GM21367 (cell line): ENCODE measurements at regions not wholly inside any gene's neighbourhood (a gene's known extent, or its start where the extent isn't known, plus 50 kb on each side); places are given as distances from the start of the nearest gene placed in this dataset.
"Not testable (repeated sequence)": the region's sequence is repeated elsewhere in the genome, so short reads cannot be mapped to it uniquely, and the experiment has no call there.

Source experiments
- ATAC-seq: cut with Tn5 transposase; IDR thresholded peaks from one replicate; pipeline ENCODE4 v1.9.1; 2021; ENCODE audit not compliant: unreplicated experiment

- ATAC-seq = not testable (repeated sequence)
These were observed 1259.3 kb downstream of the RPIA start for GRCh38 chr2:89950807-89951206.

DNA sequence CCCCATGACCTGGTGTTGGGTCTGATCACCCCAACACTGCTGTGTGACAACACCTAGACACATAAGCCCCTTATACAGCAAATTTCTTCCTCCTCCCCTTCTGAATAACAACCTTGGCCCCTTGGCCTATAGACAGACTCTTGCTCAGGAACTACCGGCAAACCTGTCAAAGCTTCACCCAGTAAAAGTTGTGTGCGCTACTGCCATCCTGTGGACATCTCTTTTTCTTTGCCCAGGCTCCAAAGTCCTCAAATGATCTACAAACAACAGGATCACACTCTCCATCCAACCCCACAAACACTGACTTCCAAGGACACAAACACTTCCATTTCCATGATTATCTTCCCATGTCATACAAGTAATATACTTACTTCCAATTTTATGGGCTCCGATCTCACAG is 1265.8 kb downstream of the RPIA start:
- ATAC-seq = not testable (repeated sequence)

GRCh38 chr2:89959729-89960378 is 1268.4 kb downstream of the RPIA start:
- not testable (repeated sequence) for ATAC-seq

GRCh38 chr2:89960570-89960969 is 1269.1 kb downstream of the RPIA start:
- not testable (repeated sequence) for ATAC-seq

GRCh38 chr2:89968567-89968966 is 1277.1 kb downstream of the RPIA start:
- ATAC-seq = not testable (repeated sequence)

DNA sequence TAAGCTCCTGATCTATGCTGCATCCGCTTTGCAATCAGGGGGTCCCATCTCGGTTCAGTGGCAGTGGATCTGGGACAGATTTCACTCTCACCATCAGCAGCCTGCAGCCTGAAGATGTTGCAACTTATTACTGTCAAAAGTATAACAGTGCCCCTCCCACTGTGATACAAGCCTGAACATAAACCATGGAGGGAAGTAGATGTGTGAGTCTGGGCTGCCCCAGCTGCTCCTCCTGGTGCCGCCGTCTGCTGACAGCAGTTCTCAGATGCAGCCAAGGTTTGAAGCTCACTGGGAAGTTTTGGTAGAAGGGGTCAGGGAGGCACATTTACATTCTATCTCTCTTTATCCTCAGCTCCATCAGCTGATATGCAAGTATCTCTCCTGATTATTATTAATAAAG is 1277.7 kb downstream of the RPIA start:
- not testable (repeated sequence) for ATAC-seq

DNA sequence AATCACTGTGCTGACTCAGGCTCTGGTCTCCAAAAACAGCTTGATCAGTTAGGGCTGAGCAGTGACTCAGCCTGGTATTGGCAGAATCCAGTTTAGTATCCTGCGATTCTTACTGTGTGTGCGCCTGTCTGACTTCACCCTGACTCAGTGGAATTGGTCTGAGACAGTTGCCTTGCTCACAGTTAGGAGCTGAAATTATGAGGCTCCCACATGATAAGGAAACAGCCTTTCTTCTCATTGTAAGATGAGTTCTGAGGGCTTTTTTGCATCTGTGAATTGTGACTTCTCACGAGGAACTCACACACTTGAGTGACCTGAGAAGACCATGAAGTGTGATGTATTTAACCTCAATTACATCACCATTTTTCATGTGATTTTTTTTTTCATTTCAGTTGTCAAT is 1282.4 kb downstream of the RPIA start:
- not testable (repeated sequence) for ATAC-seq

GRCh38 chr2:89979826-89980537 is 1288.5 kb downstream of the RPIA start:
- not testable (repeated sequence) for ATAC-seq

DNA sequence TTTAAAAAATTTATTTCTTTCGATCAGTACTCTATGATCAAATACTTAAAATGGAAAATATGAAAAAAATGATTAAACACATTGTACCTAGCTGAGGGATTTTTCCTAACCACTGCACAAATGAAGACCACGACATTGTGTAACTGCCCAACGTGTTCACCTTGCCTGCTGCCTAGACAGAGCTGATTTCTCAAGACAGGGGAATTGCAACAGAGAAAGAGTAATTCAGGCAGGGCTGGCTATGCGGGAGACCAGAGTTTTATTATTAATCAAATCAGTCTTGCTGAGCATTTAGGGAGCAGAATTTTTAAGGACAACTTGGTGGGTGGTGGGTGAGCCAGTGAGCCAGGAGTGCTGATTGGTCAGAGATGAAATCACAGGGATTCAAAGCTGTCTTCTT is 1290.8 kb downstream of the RPIA start:
- ATAC-seq = not testable (repeated sequence)

GRCh38 chr2:89985650-89986049 is 1294.2 kb downstream of the RPIA start:
- not testable (repeated sequence) for ATAC-seq

DNA sequence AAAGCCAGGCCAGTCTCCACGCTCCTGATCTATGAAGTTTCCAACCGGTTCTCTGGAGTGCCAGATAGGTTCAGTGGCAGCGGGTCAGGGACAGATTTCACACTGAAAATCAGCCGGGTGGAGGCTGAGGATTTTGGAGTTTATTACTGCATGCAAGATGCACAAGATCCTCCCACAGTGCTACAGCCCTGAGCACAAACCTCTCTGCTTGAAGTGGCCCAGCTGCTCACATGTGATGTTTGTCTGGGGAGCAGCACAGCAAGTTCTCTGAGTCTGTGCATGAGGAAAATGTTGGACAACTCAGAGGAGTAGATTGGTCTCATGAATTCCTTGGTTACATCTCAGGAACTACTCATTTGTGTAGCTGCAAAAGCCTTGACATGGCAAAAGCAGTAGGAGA is 1295.1 kb downstream of the RPIA start:
- not testable (repeated sequence) for ATAC-seq

DNA sequence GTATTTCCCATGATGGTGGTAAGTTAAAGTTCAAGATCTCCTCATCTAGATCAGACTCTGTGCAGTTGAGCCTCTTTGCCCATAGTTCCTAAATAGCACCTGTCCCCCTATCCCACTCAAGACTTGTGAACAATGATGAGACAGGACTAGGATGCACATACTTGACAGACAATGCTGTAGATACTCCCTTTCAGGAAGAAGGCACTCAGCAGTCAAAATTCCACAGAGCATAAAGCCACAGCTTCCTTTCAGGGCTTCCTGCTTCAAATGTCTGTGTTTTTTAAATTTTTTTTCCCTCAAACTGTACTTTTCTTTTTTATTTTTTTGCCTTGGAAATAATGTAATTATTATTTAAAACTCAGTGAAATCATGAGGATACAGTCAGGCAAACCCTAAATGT is 1305.3 kb downstream of the RPIA start:
- not testable (repeated sequence) for ATAC-seq

- ATAC-seq = not testable (repeated sequence)
These were observed 1313.1 kb downstream of the RPIA start for GRCh38 chr2:90004553-90004952.

GRCh38 chr2:90010442-90011100 is 1319.1 kb downstream of the RPIA start:
- ATAC-seq = not testable (repeated sequence)

GRCh38 chr2:90011101-90011443 is 1319.6 kb downstream of the RPIA start:
- ATAC-seq = not testable (repeated sequence)

DNA sequence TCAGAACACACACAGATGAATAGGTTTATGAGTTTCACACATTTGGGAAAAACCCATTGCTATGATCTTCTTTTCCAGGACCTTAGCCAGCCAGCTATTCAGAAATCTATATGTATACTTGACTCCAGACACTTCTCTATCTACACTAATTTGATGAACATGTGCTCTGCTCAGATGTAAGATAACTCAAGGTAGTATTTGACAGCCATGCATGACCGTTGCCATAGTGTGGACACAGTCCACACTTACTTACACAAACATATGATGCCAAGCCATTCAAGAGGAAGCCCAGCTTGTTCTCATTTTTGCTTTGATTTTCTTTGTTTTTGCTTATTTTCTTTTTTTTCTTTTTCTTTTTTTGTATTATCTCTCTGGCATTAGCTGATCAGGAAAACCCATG is 1328.4 kb downstream of the RPIA start:
- ATAC-seq = not testable (repeated sequence)

DNA sequence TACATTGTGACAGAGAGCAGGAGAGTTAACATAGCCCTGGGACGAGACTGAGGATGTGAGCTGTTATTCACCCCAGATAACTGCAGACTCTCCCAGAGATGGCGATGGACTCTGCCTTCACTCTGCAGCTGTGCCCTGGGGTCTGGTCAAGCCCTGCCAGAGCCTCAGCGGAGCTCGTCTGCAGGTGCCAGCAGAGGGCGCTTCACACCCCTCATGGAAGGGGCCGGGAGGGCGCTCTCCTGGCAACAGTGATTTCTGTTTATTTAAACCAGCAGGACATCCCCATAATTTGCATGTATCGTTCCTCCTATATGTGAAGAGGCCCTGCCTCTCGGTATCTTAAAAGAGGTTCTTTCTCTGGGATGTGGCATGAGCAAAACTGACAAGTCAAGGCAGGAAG is 1329.8 kb downstream of the RPIA start:
- peak; percentile 62 for ATAC-seq

- ATAC-seq = not testable (repeated sequence)
These were observed 1335.8 kb downstream of the RPIA start for GRCh38 chr2:90027231-90027643.

DNA sequence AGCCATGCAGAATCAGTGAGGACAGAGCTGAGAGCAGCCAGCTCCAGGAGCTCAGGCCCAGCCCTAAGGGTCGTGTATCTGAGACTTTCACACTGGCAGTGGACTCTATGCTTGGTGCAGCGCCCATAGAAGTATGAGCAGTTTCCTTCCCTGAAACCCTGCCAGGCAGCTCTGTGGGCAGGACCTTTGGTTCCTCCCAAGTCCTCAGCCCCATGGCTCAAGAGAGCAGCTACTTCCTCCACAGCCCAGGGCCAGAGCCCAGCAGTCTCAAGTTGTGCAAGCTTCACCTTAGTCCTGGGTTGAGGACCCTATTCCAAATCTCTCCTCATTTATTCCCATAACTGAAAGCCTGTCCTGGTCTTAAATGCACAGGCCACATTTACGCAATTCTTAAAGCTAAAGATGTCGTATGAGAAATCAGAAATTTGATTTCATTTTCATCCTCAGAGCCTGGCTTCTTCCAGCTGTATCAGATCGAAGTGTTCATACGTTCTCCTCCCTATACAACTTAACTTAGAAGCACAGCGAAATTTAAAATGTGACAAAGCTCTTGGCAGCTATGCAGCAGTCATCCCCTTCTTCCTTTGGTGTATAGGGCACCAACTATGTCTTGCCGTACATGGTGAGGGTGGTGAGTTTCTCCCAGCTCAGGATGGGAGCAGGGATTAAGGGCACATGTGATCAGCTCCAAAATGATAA is 1337.1 kb downstream of the RPIA start:
- not testable (repeated sequence) for ATAC-seq

- not testable (repeated sequence) for ATAC-seq
These were observed 1337.6 kb downstream of the RPIA start for GRCh38 chr2:90029080-90029428.

- ATAC-seq = not testable (repeated sequence)
These were observed 1340.8 kb downstream of the RPIA start for GRCh38 chr2:90032269-90032668.
